GM06990 (cell line): ENCODE measurements at regions not wholly inside any gene's neighbourhood (a gene's known extent, or its start where the extent isn't known, plus 50 kb on each side); places are given as distances from the start of the nearest gene placed in this dataset.

Source experiments
- DNase-seq: peaks from one replicate; pipeline ENCODE4 v3.0.0-alpha.2; 2011; ENCODE audit not compliant: insufficient read length; ENCODE audit errors: extremely low read depth
- H3K27me3 ChIP-seq: replicated peaks from 2 replicates; pipeline ENCODE4 v1.6.0; 2011; ENCODE audit warnings: low read length; ENCODE audit not compliant: control insufficient read depth, insufficient read depth
- H3K36me3 ChIP-seq: 2 replicates; pipeline ENCODE4 v1.5.1; 2011; ENCODE audit warnings: low read length; ENCODE audit not compliant: control insufficient read depth, insufficient read depth
- H3K4me3 ChIP-seq: replicated peaks from 2 replicates; pipeline ENCODE4 v1.5.1; 2011; ENCODE audit warnings: low read depth, mild to moderate bottlenecking, control low read depth, low read length
- TF ChIP-seq, protein P1 (sequence below): IDR thresholded peaks from 2 replicates; pipeline ENCODE4 v1.5.1; 2011; ENCODE audit warnings: low read length, control low read depth, mild to moderate bottlenecking, inconsistent platforms; ENCODE audit not compliant: insufficient read depth, poor library complexity, severe bottlenecking

DNA sequence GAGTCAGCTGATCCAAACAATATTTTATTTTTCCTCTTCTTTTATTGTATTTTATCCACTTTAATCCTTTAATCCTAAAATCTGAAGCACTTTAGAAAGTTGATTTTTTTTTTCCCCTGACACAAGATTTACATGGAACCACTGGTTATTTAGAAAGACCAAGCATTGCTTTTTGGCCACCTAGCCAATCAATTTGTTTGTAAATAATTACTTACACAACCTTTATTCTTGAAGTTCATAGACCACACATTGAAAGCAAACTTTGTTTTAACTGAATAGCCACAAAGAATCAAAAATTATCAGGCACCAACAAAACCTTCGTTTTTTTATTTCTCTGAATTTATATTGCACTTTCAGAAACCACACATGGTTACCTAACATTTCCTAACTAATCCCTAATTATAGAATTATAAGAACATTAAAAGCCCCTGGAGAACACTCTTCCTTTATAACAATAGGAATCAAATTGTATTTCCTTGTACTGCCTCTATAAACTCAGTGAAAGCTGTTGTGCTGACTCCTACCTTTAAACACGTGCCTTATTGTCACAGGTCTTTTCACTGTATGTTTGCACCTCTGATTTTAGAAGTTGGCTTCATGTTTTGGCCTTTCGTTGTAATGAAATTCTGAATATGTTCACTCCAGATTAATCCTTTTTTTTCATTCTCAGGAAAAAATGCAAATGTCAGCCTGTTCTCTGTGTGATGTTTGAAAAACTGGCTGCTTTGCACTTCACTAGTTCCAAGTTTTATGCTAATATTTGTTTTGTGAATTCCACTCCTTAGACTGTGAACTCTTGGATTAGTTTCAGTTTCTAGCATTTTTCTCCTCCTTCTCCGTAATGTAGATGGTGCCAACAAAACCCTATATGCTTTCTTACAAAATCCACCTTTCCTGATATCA lies 1511.9 kb downstream of the REEP3 start:
- no peak for DNase-seq
- H3K4me3 ChIP-seq = no peak overlapping the region
- TF ChIP-seq, protein P1, sequence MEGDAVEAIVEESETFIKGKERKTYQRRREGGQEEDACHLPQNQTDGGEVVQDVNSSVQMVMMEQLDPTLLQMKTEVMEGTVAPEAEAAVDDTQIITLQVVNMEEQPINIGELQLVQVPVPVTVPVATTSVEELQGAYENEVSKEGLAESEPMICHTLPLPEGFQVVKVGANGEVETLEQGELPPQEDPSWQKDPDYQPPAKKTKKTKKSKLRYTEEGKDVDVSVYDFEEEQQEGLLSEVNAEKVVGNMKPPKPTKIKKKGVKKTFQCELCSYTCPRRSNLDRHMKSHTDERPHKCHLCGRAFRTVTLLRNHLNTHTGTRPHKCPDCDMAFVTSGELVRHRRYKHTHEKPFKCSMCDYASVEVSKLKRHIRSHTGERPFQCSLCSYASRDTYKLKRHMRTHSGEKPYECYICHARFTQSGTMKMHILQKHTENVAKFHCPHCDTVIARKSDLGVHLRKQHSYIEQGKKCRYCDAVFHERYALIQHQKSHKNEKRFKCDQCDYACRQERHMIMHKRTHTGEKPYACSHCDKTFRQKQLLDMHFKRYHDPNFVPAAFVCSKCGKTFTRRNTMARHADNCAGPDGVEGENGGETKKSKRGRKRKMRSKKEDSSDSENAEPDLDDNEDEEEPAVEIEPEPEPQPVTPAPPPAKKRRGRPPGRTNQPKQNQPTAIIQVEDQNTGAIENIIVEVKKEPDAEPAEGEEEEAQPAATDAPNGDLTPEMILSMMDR = no peak

DNA sequence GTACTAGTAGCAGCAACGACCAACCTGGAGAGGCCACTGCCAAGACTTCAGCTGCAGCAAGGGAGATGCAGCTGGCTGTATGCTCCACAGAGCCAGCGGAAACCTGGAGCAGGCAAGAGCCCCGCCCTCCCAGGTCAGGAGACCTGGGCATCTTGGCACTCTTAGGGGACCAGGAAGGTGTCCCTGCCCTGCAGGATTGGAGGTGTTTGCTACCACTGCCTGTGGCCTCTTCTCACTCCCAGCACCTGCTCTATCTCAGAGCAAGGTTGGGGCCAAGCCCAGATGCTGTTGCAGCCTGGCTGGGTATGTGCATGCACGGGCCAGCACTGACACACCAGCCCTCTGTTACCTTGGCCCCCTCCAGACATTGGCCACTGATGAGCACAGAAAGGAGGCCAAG lies 1512.8 kb downstream of the REEP3 start:
- no peak overlapping the region for H3K4me3 ChIP-seq
- no peak for DNase-seq

More for the DNA sequence above, 1511.9 kb downstream of the REEP3 start:
- no peaks in the 10 kb centered on the region for H3K36me3 ChIP-seq
- no peaks in the 10 kb centered on the region for H3K27me3 ChIP-seq

DNA sequence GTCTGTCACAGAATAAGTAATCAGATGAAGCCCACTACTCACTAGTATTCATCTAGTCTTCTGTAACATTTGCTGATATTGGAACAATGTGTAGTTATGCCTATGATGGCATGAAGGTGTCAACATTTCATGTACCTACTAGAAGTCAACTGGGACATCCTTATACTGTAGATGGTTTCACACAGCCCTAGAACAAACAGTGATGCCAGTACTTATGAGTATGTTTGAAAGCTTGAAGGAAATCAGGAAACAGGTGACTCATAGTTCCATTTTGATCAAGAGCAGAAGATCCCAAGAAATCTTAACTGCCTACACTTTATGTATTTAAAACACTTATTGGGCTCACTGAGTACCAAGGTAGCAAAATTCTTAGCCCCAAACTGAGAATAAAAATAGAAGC lies 1519.6 kb downstream of the REEP3 start:
- H3K36me3 ChIP-seq = no peaks in the 10 kb centered on the region
- no peak for DNase-seq
- H3K27me3 ChIP-seq = no peaks in the 10 kb centered on the region
- TF ChIP-seq, protein P1 = no peak
- no peak overlapping the region for H3K4me3 ChIP-seq

More for the DNA sequence above, 1512.8 kb downstream of the REEP3 start:
- TF ChIP-seq, protein P1 = no peak
- Histone ChIP-seq H3K27me3 (no peaks in the 10 kb centered on the region), H3K36me3 (no peaks in the 10 kb centered on the region)

DNA sequence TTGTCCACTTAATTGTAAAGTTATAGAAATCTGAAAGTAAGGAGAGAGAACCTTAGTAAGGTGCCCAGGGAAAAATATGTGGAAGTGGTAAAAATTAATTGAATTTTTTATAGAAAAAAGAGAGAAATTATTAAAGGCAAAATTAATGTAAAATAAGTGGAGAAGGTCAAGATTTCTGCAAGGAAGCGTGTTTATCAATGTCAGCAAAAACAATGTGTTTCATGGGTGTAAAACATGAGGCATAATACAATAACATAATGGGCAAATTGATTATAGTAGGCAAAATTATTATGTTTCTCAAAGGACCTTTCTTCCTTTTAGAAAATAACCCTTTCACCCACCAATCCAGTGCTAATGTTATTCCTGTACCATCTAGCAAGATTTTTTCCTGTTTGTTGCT lies 1520.1 kb downstream of the REEP3 start:
- TF ChIP-seq, protein P1 = no peak
- Histone ChIP-seq H3K4me3 (no peak overlapping the region), H3K27me3 (no peaks in the 10 kb centered on the region), H3K36me3 (no peaks in the 10 kb centered on the region)
- no peak for DNase-seq

DNA sequence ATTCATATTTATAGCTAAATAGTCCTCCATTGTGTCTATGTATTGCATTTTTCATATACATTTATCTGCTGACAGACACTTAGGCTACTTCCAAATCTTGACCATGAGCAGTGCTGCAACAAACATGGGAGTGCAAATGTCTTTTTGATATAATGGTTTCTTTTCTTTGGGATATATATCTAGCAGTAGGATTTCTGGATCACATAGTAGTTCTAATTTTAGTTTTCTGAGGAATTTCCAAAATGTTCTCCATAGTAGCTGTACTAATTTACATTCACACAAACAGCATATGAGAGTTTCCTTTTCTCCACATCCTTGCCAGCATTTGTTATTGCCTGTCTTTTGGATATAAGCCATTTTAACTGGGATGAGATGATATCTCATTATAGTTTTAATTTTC lies 1521.3 kb downstream of the REEP3 start:
- DNase-seq = no peak
- H3K4me3 ChIP-seq = no peak overlapping the region
- TF ChIP-seq, protein P1 = no peak
- H3K27me3 ChIP-seq = no peaks in the 10 kb centered on the region
- H3K36me3 ChIP-seq = no peaks in the 10 kb centered on the region
